ENCODE measurements at regions not wholly inside any gene's neighbourhood (a gene's known extent, or its start where the extent isn't known, plus 50 kb on each side); places are given as distances from the start of the nearest gene placed in this dataset.

DNA sequence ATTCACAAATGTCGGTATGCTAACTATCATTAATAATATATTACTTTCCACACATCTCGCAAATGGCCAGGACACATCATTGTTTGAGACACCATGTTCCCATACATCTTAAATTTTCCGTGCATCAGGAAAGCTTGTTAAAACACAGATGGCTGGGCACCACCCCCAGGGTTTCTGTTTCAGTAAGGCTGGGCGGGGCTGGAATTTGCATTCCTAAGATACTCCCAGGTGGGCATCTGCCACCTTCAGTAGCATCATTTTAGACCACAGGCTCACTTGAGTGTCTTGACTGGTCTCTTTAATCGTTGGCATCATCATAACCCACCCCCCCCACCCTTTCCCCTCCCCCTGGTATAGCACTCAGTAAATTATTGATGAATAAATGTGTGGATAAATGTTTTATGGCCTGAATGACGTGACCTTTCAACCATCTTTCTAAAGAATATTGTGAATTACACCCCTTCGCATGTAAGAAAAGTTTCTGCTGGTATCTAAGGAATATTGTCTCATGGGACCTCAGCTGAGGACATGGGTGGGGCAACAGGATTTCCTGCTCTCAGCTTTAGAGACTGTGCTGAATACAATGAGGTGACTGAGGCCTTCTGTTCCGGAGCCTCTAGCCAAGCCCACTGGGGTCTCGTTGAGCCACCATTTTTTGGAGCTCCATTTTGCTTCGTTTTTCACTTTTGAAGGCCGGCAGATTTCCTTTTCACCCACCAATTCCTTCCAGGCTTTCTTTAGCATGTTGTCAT lies 124.1 kb upstream of the NEDD9 start:
- dilution Hi-C loops (cut with HindIII; ENCODE audit: low sequenced_read_pairs, unreplicated experiment) (no loop called here), intact Hi-C loops (cut with micrococcal nuclease) (loop anchor here (5.0 kb wide), 1 partner anchor 36 kb away; no protein-coding TSS in a partner anchor), in situ Hi-C loops (cut with MboI; ENCODE audit: low sequenced_read_pairs) (no loop called here)
- no peak overlapping the region for H3K4ac ChIP-seq (ENCODE audit: low read depth, low read length)
- H3K27me3 ChIP-seq (ENCODE audit: control insufficient read depth, insufficient read depth, low read length), result no peaks in the 10 kb centered on the region
- no peak overlapping the region for H3K27ac ChIP-seq (ENCODE audit: insufficient read depth, low read length)
- no peak overlapping the region for H2BK20ac ChIP-seq (ENCODE audit: low read depth, low read length)
- no peak overlapping the region for H3K14ac ChIP-seq (replicated peaks; ENCODE audit: low read depth, low read length)
- BruUV-seq (replicated peaks), result no TSS peak
- CTCF ChIA-PET, result no interaction called here
- no peak overlapping the region for H2AK9ac ChIP-seq (replicated peaks; ENCODE audit: low read depth, low read length, poor library complexity)
- no peak overlapping the region for H2BK15ac ChIP-seq (ENCODE audit: low read depth, low read length)
- ATAC-seq (ENCODE audit: low read depth) (no peak), DNase-seq (no peak)
- H2AFZ ChIP-seq (replicated peaks; ENCODE audit: low read length, poor library complexity), result no peak overlapping the region
- H3K79me1 ChIP-seq (ENCODE audit: low read depth in 1 of 2, low read length in 2 of 2), result no peaks in the 10 kb centered on the region
- WGBS, 2 experiments (ENCODE audit: extremely low coverage in 2 of 2, insufficient read length in 1 of 2), result 94% methylated on average over 2 of the region's 11 CpGs; no CpG with 5 or more reads in 1 of the 2 experiments
- no peaks in the 10 kb centered on the region for H4K20me1 ChIP-seq (ENCODE audit: insufficient read depth, low read length)
- POLR2A ChIA-PET (ENCODE audit: unreplicated experiment), result no interaction called here
- no peak overlapping the region for H3K4me3 ChIP-seq (ENCODE audit: insufficient read depth, low read depth, low read length)
- H3K9me3 ChIP-seq (ENCODE audit: control insufficient read depth, insufficient read depth, low read length), result no peaks in the 10 kb centered on the region
- H3K4me1 ChIP-seq (ENCODE audit: control insufficient read depth, insufficient read depth, low read length), result peaks cover 5% of the 10 kb centered on the region; the same call in 1 of the 2 replicates
- no peaks in the 10 kb centered on the region for H3K9me1 ChIP-seq (ENCODE audit: insufficient read depth, low read length)
- no peak overlapping the region for H4K91ac ChIP-seq (ENCODE audit: insufficient read depth, low read depth, low read length)
- H3K4me2 ChIP-seq (ENCODE audit: low read depth, low read length), result no peak overlapping the region
- H4K8ac ChIP-seq (ENCODE audit: low read depth in 2 of 2, low read length in 2 of 2), result no peak overlapping the region
- H3K36me3 ChIP-seq (ENCODE audit: control insufficient read depth, insufficient read depth, low read length), result no peaks in the 10 kb centered on the region
- H2BK120ac ChIP-seq (ENCODE audit: low read depth, low read length), result no peak overlapping the region
- H4K5ac ChIP-seq (ENCODE audit: low read depth, low read length), result no peak overlapping the region
- no peak overlapping the region for H3K18ac ChIP-seq (ENCODE audit: low read depth, low read length)
- no peak overlapping the region for H2BK5ac ChIP-seq (ENCODE audit: low read depth, low read length, poor library complexity, severe bottlenecking)
- no peak overlapping the region for H3K23ac ChIP-seq (ENCODE audit: low read depth, low read length)
- no peak overlapping the region for H3K9ac ChIP-seq (ENCODE audit: low read depth, low read length)
- TF ChIP-seq RFX5 (IDR thresholded peaks at IDR 0.05; ENCODE audit: low read depth, low read length), result no peak
- TF ChIP-seq SMC3 (IDR thresholded peaks at IDR 0.05; ENCODE audit: low read depth, low read length), result no peak
- TF ChIP-seq, protein P1, sequence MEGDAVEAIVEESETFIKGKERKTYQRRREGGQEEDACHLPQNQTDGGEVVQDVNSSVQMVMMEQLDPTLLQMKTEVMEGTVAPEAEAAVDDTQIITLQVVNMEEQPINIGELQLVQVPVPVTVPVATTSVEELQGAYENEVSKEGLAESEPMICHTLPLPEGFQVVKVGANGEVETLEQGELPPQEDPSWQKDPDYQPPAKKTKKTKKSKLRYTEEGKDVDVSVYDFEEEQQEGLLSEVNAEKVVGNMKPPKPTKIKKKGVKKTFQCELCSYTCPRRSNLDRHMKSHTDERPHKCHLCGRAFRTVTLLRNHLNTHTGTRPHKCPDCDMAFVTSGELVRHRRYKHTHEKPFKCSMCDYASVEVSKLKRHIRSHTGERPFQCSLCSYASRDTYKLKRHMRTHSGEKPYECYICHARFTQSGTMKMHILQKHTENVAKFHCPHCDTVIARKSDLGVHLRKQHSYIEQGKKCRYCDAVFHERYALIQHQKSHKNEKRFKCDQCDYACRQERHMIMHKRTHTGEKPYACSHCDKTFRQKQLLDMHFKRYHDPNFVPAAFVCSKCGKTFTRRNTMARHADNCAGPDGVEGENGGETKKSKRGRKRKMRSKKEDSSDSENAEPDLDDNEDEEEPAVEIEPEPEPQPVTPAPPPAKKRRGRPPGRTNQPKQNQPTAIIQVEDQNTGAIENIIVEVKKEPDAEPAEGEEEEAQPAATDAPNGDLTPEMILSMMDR (conservative IDR thresholded peaks at IDR 0.05; ENCODE audit: low read depth, low read length), result no peak
- TF ChIP-seq, protein P2, sequence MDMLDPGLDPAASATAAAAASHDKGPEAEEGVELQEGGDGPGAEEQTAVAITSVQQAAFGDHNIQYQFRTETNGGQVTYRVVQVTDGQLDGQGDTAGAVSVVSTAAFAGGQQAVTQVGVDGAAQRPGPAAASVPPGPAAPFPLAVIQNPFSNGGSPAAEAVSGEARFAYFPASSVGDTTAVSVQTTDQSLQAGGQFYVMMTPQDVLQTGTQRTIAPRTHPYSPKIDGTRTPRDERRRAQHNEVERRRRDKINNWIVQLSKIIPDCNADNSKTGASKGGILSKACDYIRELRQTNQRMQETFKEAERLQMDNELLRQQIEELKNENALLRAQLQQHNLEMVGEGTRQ (IDR thresholded peaks at IDR 0.05; ENCODE audit: low read depth, low read length), result no peak
- no peak for TF ChIP-seq NFE2L2 (IDR thresholded peaks at IDR 0.05; ENCODE audit: low read depth, low read length)
- no peak for TF ChIP-seq RCOR1 (IDR thresholded peaks at IDR 0.05; ENCODE audit: insufficient replicate concordance, low read length)
- no peak for TF ChIP-seq MAZ (IDR thresholded peaks at IDR 0.05; ENCODE audit: borderline replicate concordance, low read depth, low read length)
- TF ChIP-seq FOS (IDR thresholded peaks at IDR 0.05; ENCODE audit: low read depth, low read length), result no peak
- TF ChIP-seq CHD1 (IDR thresholded peaks at IDR 0.05; ENCODE audit: low read depth, low read length), result no peak
- TF ChIP-seq RAD21 (IDR thresholded peaks at IDR 0.05; ENCODE audit: low read length), result no peak
- TF ChIP-seq, protein P3, sequence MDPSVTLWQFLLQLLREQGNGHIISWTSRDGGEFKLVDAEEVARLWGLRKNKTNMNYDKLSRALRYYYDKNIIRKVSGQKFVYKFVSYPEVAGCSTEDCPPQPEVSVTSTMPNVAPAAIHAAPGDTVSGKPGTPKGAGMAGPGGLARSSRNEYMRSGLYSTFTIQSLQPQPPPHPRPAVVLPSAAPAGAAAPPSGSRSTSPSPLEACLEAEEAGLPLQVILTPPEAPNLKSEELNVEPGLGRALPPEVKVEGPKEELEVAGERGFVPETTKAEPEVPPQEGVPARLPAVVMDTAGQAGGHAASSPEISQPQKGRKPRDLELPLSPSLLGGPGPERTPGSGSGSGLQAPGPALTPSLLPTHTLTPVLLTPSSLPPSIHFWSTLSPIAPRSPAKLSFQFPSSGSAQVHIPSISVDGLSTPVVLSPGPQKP (IDR thresholded peaks at IDR 0.05; ENCODE audit: borderline replicate concordance, low read depth, low read length), result no peak
- no peak for TF ChIP-seq POLR2A (IDR thresholded peaks at IDR 0.05; ENCODE audit: low read depth, low read length)
- TF ChIP-seq MXI1 (IDR thresholded peaks at IDR 0.05; ENCODE audit: borderline replicate concordance, low read depth, low read length), result no peak
- no peak for TF ChIP-seq BHLHE40 (IDR thresholded peaks at IDR 0.05; ENCODE audit: low read depth, low read length)
- TF ChIP-seq MAFK (IDR thresholded peaks at IDR 0.05; ENCODE audit: low read depth, low read length), result no peak
- no peak overlapping the region for H2AK5ac ChIP-seq (ENCODE audit: low read depth, low read length)
- H3K56ac ChIP-seq (ENCODE audit: extremely low read depth, insufficient read depth, low read length), result no peak overlapping the region
